HepG2 (cell line): ENCODE measurements at regions not wholly inside any gene's neighbourhood (a gene's known extent, or its start where the extent isn't known, plus 50 kb on each side); places are given as distances from the start of the nearest gene placed in this dataset.

Experiments used
- ATAC-seq: fragments of 200-7000 bp; cut with Tn5 transposase; 3 replicates; pipeline ENCODE4 v1.9.1; 2020; ENCODE audit warnings: mild to moderate bottlenecking, moderate library complexity
- BruUV-seq: library from RNA; stranded (reverse); fragments of 400-500 nt; replicated peaks from 2 replicates; lab custom pipeline; 2021; lab: Mats Ljungman, UMichigan
- CTCF ChIA-PET: fragments of 300-600 bp; formaldehyde crosslinking; extraction: SDS; loops from one replicate; lab custom pipeline; 2021; ENCODE audit warnings: low total read pairs, inconsistent platforms, low intra/inter-chr PET ratio; lab: Yijun Ruan, JAX
- POLR2A ChIA-PET: fragments of 350-600 bp; sonication (Branson Sonifier 250); formaldehyde crosslinking; loops from one replicate; lab custom pipeline; 2020; ENCODE audit warnings: antibody characterized with exemption, inconsistent platforms; lab: Yijun Ruan, JAX
- DNase-seq: peaks from one replicate; pipeline ENCODE4 v3.0.0-alpha.2; 2015; ENCODE audit warnings: low spot score
- FAIRE-seq: peaks from 3 replicates; lab custom pipeline; 2011; peaks lifted over from hg19 to GRCh38; lab: Jason Lieb, UNC
- H2AFZ ChIP-seq: one replicate; pipeline ENCODE4 v1.6.1; 2011; ENCODE audit warnings: low read length, inconsistent platforms
- H3K27ac ChIP-seq: fragments of 300-600 bp; 3 replicates; pipeline ENCODE4 v1.8.0; 2011; ENCODE audit warnings: mixed run types, mild to moderate bottlenecking, mixed read lengths, low read length, inconsistent platforms; ENCODE audit not compliant: insufficient read depth; ENCODE audit errors: extremely low read length
- H3K27me3 ChIP-seq, 2 experiments: fragments of 200-600 bp in 1 of 2; 2 replicates in 1 of 2; 3 replicates in 1 of 2; pipeline versions ENCODE4 v1.6.0 to v1.8.0; 2011; ENCODE audit warnings: low read length in 2 of 2, mild to moderate bottlenecking in 2 of 2, moderate library complexity in 2 of 2, inconsistent platforms in 1 of 2; ENCODE audit not compliant: insufficient read depth in 2 of 2, control insufficient read depth in 1 of 2
- H3K36me3 ChIP-seq, 2 experiments: fragments of 200-600 bp in 1 of 2; replicated peaks in 1 of 2; 2 replicates in 1 of 2; 3 replicates in 1 of 2; pipeline versions ENCODE4 v1.5.1 to v1.8.0; 2011; ENCODE audit warnings: low read length in 2 of 2, inconsistent platforms in 1 of 2; ENCODE audit not compliant: insufficient read depth in 2 of 2, control insufficient read depth in 1 of 2
- H3K4me1 ChIP-seq: 2 replicates; pipeline ENCODE4 v1.5.1; 2012; ENCODE audit warnings: low read length, inconsistent platforms; ENCODE audit not compliant: insufficient read depth
- H3K4me2 ChIP-seq: 2 replicates; pipeline ENCODE4 v1.6.0; 2011; ENCODE audit warnings: low read depth, low read length, inconsistent platforms
- H3K4me3 ChIP-seq, 3 experiments: fragments of 200-600 bp in 1 of 3; sonication (generic), shearing (Covaris generic) in 1 of 3; replicated peaks in 1 of 3; 2 replicates each; pipeline ENCODE4 v1.5.1; 2011 to 2016; ENCODE audit warnings: low read length in 3 of 3, inconsistent platforms in 2 of 3, low read depth in 2 of 3, mild to moderate bottlenecking in 2 of 3, control low read depth in 1 of 3, mixed read lengths in 1 of 3; ENCODE audit not compliant: insufficient read depth in 1 of 3
- H3K79me2 ChIP-seq: one replicate; pipeline ENCODE4 v1.6.1; 2011; ENCODE audit warnings: low read length, inconsistent platforms; ENCODE audit not compliant: insufficient read depth
- H3K9ac ChIP-seq: 2 replicates; pipeline ENCODE4 v1.6.0; 2011; ENCODE audit warnings: mild to moderate bottlenecking, low read depth, low read length, inconsistent platforms; ENCODE audit not compliant: insufficient read depth
- H3K9me3 ChIP-seq: 2 replicates; pipeline ENCODE4 v1.5.1; 2012; ENCODE audit warnings: mild to moderate bottlenecking, low read length
- H4K20me1 ChIP-seq: 2 replicates; pipeline ENCODE4 v1.6.0; 2011; ENCODE audit warnings: inconsistent platforms, mild to moderate bottlenecking, low read length, moderate library complexity; ENCODE audit not compliant: insufficient read depth
- CCDC6 ChIP-seq: sonication (generic); formaldehyde crosslinking; IDR thresholded peaks from 2 replicates; pipeline ENCODE4 v1.8.1; 2022; ENCODE audit warnings: mild to moderate bottlenecking, missing genetic modification reagents, moderate library complexity
- FOXK1 ChIP-seq: sonication (generic); formaldehyde crosslinking; IDR thresholded peaks from 2 replicates; pipeline ENCODE4 v1.4.0; 2020; ENCODE audit warnings: low read depth, missing genetic modification reagents, borderline replicate concordance
- KLF11 ChIP-seq: IDR thresholded peaks from 2 replicates; pipeline ENCODE4 v1.6.1; 2016; ENCODE audit warnings: missing compliant biosample characterization
- MEF2D ChIP-seq: sonication (generic); formaldehyde crosslinking; IDR thresholded peaks from 2 replicates; pipeline ENCODE4 v1.5.1; 2020; ENCODE audit warnings: mild to moderate bottlenecking, missing genetic modification reagents
- ZBTB25 ChIP-seq: IDR thresholded peaks from 2 replicates; pipeline ENCODE4 v1.6.1; 2018; ENCODE audit warnings: missing genetic modification reagents
- ZBTB7B ChIP-seq: sonication (generic); formaldehyde crosslinking; IDR thresholded peaks from 2 replicates; pipeline ENCODE4 v1.4.0; 2020; ENCODE audit warnings: missing genetic modification reagents
- ZNF20 ChIP-seq: sonication (generic); formaldehyde crosslinking; IDR thresholded peaks from 2 replicates; pipeline ENCODE4 v1.4.0; 2020; ENCODE audit warnings: mild to moderate bottlenecking, moderate library complexity, missing genetic modification reagents
- ZNF510 ChIP-seq: sonication (generic); formaldehyde crosslinking; IDR thresholded peaks from 2 replicates; pipeline ENCODE4 v1.4.0; 2020; ENCODE audit warnings: low read depth, mild to moderate bottlenecking, missing genetic modification reagents
- ZNF670 ChIP-seq: sonication (generic); formaldehyde crosslinking; IDR thresholded peaks from 2 replicates; pipeline ENCODE4 v1.8.0; 2022; ENCODE audit warnings: mild to moderate bottlenecking, missing genetic modification reagents, borderline replicate concordance
- WGBS: methylation state at CpG from one replicate; pipeline ENCODE4 v1.1.6; 2017; ENCODE audit warnings: low lambda C conversion rate; 5-methylcytosine and 5-hydroxymethylcytosine counted together
- in situ Hi-C: cut with HindIII; loops from 2 replicates; pipeline ENCODE4 v1.10.0; 2017; ENCODE audit warnings: low pct_unique_long_range_greater_than_20kb; ENCODE audit not compliant: extremely low pct_ligation_motif_present
- intact Hi-C: fragments of 100-400 bp; cut with micrococcal nuclease; formaldehyde crosslinking; loops from one replicate; pipeline ENCODE4 v1.10.0; 2022; ENCODE audit not compliant: unreplicated experiment

- no peaks in the 10 kb centered on the region for H4K20me1 ChIP-seq
- no peak overlapping the region for H3K27ac ChIP-seq
- FAIRE-seq (no peak), ATAC-seq (no peak)
- no peaks in the 10 kb centered on the region for H3K36me3 ChIP-seq
- TF ChIP-seq ZNF670 (CRISPR knock-in tag) (no peak), MEF2D (no peak), ZNF20 (no peak), FOXK1 (CRISPR knock-in tag) (no peak), ZNF510 (no peak), ZBTB25 (no peak), CCDC6 (CRISPR knock-in tag) (no peak), KLF11 (CRISPR knock-in tag) (no peak), ZBTB7B (CRISPR knock-in tag) (no peak)
- TF ChIP-seq, all 625 proteins: peak for 0
- H3K4me3 ChIP-seq, result no peak overlapping the region
- ChIA-PET POLR2A (no interaction called here), CTCF (no interaction called here)
- intact Hi-C loops, result no loop called here
- no TSS peak for BruUV-seq
- H3K9ac ChIP-seq, result no peak overlapping the region
- in situ Hi-C loops, result no loop called here
- no peak overlapping the region for H3K4me2 ChIP-seq
- no peaks in the 10 kb centered on the region for H3K9me3 ChIP-seq
- DNase-seq, result no peak
- H2AFZ ChIP-seq, result no peak overlapping the region
- no peaks in the 10 kb centered on the region for H3K79me2 ChIP-seq
- no peaks in the 10 kb centered on the region for H3K4me1 ChIP-seq
- H3K27me3 ChIP-seq, result no peaks in the 10 kb centered on the region
- 3% methylated on average over 8 of the region's 8 CpGs for WGBS
Measured at GRCh38 chr4:147328756-147329446, 152.0 kb upstream of the EDNRA start.
